T-helper 2 cell treated with Interferon-gamma antibody and Interleukin-4, amounts not matched to agents 100 ng/mL and 5 ng/mL, for 36 hours (primary cell): ENCODE measurements at regions not wholly inside any gene's neighbourhood (a gene's known extent, or its start where the extent isn't known, plus 50 kb on each side); places are given as distances from the start of the nearest gene placed in this dataset.

Experiments
- intact Hi-C: fragments of 100-400 bp; cut with micrococcal nuclease; formaldehyde crosslinking; loops from one replicate; pipeline ENCODE4 v1.15.1; 2023

- intact Hi-C loops, result no loop called here
These were observed 54.0 kb upstream of the SNX9 start for GRCh38 chr6:157768863-157769551.

GRCh38 chr6:157769776-157770426 lies 53.1 kb upstream of the SNX9 start:
- intact Hi-C loops, result no loop called here

- intact Hi-C loops, result no loop called here
These were observed 52.1 kb upstream of the SNX9 start for GRCh38 chr6:157770946-157771345.

- intact Hi-C loops, result no loop called here
These were observed 50.2 kb upstream of the SNX9 start for GRCh38 chr6:157772820-157773219.
